Upper lobe of left lung (tissue), 4 donors: ENCODE measurements at regions not wholly inside any gene's neighbourhood (a gene's known extent, or its start where the extent isn't known, plus 50 kb on each side); places are given as distances from the start of the nearest gene placed in this dataset.

Source experiments
- CTCF ChIP-seq, 6 experiments: fragments of 450-650 bp in 4 of 6; fragments of 200-600 bp in 2 of 6; sonication (generic) in 2 of 6; IDR thresholded peaks; one replicate each; pipeline ENCODE4 v1.5.1; 2016 to 2019; ENCODE audit warnings: antibody characterized with exemption in 6 of 6
- EP300 ChIP-seq, 4 donors: sonication (generic); formaldehyde crosslinking; IDR thresholded peaks; one replicate each; pipeline ENCODE4 v1.5.1; 2017; ENCODE audit warnings: antibody characterized with exemption in 4 of 4, control low read depth in 2 of 4
- POLR2A ChIP-seq, 4 donors: fragments of 450-650 bp; IDR thresholded peaks; one replicate each; pipeline ENCODE4 v1.5.1; 2016 to 2017; ENCODE audit warnings: antibody characterized with exemption in 4 of 4, mild to moderate bottlenecking in 2 of 4

- TF ChIP-seq CTCF (IDR thresholded peaks at IDR 0.05) = no peak
- TF ChIP-seq EP300 (IDR thresholded peaks at IDR 0.05) = no peak
- no peak for TF ChIP-seq POLR2A (IDR thresholded peaks at IDR 0.05)
Observed at GRCh38 chr10:62915158-62915557, 99.0 kb upstream of the EGR2 start.
